NB4 (cell line): ENCODE measurements at regions not wholly inside any gene's neighbourhood (a gene's known extent, or its start where the extent isn't known, plus 50 kb on each side); places are given as distances from the start of the nearest gene placed in this dataset.

ENCODE experiments used
- DNase-seq: peaks from one replicate; pipeline ENCODE4 v3.0.0; 2010; ENCODE audit warnings: low read depth
- H3K4me3 ChIP-seq: one replicate; pipeline ENCODE4 v1.5.1; 2011; ENCODE audit warnings: mild to moderate bottlenecking, low read depth, low read length, moderate library complexity
- CTCF ChIP-seq: IDR thresholded peaks from one replicate; pipeline ENCODE4 v1.5.1; 2012; ENCODE audit warnings: low read depth, low read length
- MYC ChIP-seq: IDR thresholded peaks from 2 replicates; pipeline ENCODE4 v1.6.1; 2011; ENCODE audit warnings: low read depth, low read length
- POLR2A ChIP-seq: IDR thresholded peaks from 2 replicates; pipeline ENCODE4 v1.6.1; 2011; ENCODE audit warnings: mild to moderate bottlenecking; ENCODE audit not compliant: insufficient read length; ENCODE audit errors: extremely low read depth
- TF ChIP-seq, protein P1 (sequence below): IDR thresholded peaks from 2 replicates; pipeline ENCODE4 v1.6.1; 2011; ENCODE audit warnings: low read depth, low read length

GRCh38 chr13:30827578-30827925 lies 78.5 kb upstream of the MEDAG start:
- no peak for DNase-seq
- TF ChIP-seq MYC (no peak), CTCF (no peak), POLR2A (no peak)
- TF ChIP-seq, protein P1, sequence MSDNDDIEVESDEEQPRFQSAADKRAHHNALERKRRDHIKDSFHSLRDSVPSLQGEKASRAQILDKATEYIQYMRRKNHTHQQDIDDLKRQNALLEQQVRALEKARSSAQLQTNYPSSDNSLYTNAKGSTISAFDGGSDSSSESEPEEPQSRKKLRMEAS = no peak
- H3K4me3 ChIP-seq = no peak overlapping the region

DNA sequence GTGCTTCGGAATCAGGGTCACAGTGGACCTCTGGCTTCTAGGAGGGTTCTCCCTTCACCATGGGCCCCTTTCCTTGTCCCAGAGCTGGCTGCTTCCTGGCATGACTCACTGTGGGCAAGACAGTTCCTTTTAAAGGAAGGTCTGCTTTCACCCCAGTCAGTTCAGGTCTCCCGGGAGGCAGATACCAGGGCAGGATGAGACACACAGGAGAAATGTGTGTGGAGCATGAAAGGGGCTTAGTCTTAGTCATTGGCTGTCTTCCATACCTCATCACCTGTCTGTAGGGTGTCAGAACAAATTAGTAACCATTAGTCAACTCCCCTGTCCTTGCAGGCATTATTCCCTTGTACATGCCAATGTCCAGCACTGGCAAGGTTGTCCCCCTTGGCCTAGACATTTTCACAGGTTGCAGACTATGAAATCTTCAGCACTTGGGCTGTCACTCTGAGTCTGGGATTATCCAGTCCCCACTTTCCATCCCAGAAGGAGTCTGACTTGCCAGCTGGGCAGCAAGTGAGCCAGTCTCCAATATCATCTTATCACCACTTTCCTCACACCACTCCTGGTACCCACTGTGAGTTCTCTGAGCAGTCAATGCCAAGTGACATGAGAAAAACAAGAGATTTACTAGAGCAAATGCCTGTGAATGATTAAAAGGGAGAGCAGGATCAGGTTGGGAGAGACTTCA lies 76.8 kb upstream of the MEDAG start:
- no peak overlapping the region for H3K4me3 ChIP-seq
- TF ChIP-seq CTCF (no peak), POLR2A (no peak), MYC (no peak)
- TF ChIP-seq, protein P1 = no peak
- peak; percentile 51 for DNase-seq

- TF ChIP-seq POLR2A (no peak), CTCF (no peak), MYC (no peak)
- TF ChIP-seq, protein P1 = no peak
- DNase-seq = no peak
- H3K4me3 ChIP-seq = no peak overlapping the region
Measured at GRCh38 chr13:30829833-30830637, 76.0 kb upstream of the MEDAG start.

DNA sequence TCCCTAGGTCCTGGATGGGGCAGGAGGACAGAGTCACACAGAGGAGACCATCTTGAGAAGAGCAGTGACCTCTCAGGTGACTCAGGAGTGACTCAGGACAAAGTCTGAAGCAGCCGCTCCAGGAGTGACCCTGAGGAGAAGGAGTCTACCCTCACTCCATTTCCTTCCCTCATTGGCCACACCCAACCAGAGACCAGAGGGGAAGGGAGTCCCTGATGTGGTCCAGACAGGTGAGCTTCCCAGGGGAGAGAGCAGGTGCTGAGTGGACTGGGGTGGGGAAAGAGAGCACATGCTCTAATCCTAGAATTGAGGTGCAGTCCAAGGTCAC lies 75.5 kb upstream of the MEDAG start:
- H3K4me3 ChIP-seq = no peak overlapping the region
- no peak for TF ChIP-seq MYC
- TF ChIP-seq POLR2A = no peak
- TF ChIP-seq CTCF = no peak
- no peak for DNase-seq

GRCh38 chr13:30831515-30831914 lies 74.6 kb upstream of the MEDAG start:
- TF ChIP-seq POLR2A = no peak
- no peak for TF ChIP-seq MYC
- TF ChIP-seq, protein P1 = no peak
- TF ChIP-seq CTCF = no peak
- no peak for DNase-seq

More at GRCh38 chr13:30831515-30831914, 74.6 kb upstream of the MEDAG start:
- H3K4me3 ChIP-seq = no peak overlapping the region
